ENCODE measurements at regions not wholly inside any gene's neighbourhood (a gene's known extent, or its start where the extent isn't known, plus 50 kb on each side); places are given as distances from the start of the nearest gene placed in this dataset.

DNA sequence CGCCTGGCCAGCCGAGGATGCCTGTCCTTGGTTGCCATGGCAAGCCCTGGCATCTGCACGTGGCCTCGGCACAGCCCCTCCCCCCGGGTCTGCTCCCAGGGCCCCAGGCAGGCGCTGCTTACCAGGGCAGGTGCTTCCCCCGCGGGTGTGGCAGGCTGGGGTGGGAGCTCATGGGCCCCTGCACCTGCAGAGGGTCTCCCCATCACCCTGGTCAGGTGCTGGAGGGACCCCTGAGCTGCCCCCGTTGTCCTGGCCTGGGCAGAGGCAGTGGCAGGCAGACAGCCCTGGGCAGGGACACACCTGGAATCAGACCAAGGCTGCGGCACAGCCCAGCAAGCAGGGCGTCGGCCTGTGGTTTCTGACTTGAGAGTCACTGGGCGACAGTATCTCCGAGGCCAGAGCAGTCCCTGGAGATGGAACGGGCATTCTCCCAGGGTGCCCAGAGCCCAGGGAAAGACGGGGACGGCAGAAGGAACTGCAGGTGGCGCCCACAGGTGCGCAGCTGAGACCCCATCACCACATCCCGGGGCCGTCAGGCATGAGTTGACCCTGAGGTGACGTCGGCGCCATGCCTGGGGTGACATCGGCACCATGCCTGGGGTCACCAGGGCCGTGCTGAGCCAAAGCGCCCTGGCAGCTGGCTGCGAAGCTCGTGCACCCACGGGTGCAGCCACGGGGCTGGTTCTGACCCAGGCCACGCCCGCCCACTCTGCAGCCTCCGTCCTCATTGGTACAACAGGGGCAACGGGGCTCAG, 56.1 kb upstream of the FBRSL1 start:
- Histone ChIP-seq H3K9me3 (no peaks in the 10 kb centered on the region), H3K27me3 (replicated peaks; ENCODE audit: control insufficient read depth, insufficient read depth, low read length) (no peaks in the 10 kb centered on the region), H3K4me1 (peaks cover 26% of the 10 kb centered on the region), H3K4me3 (ENCODE audit: low read depth, low read length) (no peak overlapping the region), H3K36me3 (ENCODE audit: control insufficient read depth, insufficient read depth, low read length) (no peaks in the 10 kb centered on the region)
- TF ChIP-seq, protein P1, sequence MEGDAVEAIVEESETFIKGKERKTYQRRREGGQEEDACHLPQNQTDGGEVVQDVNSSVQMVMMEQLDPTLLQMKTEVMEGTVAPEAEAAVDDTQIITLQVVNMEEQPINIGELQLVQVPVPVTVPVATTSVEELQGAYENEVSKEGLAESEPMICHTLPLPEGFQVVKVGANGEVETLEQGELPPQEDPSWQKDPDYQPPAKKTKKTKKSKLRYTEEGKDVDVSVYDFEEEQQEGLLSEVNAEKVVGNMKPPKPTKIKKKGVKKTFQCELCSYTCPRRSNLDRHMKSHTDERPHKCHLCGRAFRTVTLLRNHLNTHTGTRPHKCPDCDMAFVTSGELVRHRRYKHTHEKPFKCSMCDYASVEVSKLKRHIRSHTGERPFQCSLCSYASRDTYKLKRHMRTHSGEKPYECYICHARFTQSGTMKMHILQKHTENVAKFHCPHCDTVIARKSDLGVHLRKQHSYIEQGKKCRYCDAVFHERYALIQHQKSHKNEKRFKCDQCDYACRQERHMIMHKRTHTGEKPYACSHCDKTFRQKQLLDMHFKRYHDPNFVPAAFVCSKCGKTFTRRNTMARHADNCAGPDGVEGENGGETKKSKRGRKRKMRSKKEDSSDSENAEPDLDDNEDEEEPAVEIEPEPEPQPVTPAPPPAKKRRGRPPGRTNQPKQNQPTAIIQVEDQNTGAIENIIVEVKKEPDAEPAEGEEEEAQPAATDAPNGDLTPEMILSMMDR (IDR thresholded peaks at IDR 0.05; ENCODE audit: insufficient read depth in 1 of 2, low read depth in 1 of 2, low read length in 1 of 2, severe bottlenecking in 1 of 2, unreplicated experiment in 1 of 2), result no peak
- Mint-ChIP-seq H3K27me3 (ENCODE audit: insufficient read depth, unreplicated experiment) (peaks cover 3% of the 10 kb centered on the region), H3K4me1 (ENCODE audit: low read depth, unreplicated experiment) (no peaks in the 10 kb centered on the region), H3K36me3 (ENCODE audit: insufficient read depth, unreplicated experiment) (no peaks in the 10 kb centered on the region), H3K4me3 (ENCODE audit: unreplicated experiment) (no peak overlapping the region), H3K27ac (ENCODE audit: unreplicated experiment) (no peak overlapping the region), H3K9me3 (ENCODE audit: unreplicated experiment) (no peaks in the 10 kb centered on the region)
- no peak for DNase-seq
- no TSS peak for BruUV-seq (replicated peaks)
- intact Hi-C loops (cut with micrococcal nuclease; ENCODE audit: unreplicated experiment), result loop anchor here (5.0 kb wide), 2 partner anchors 58 to 88 kb away; partner anchors contain the start of gene FBRSL1
- ChIA-PET CTCF (no interaction called here), POLR2A (no interaction called here)

DNA sequence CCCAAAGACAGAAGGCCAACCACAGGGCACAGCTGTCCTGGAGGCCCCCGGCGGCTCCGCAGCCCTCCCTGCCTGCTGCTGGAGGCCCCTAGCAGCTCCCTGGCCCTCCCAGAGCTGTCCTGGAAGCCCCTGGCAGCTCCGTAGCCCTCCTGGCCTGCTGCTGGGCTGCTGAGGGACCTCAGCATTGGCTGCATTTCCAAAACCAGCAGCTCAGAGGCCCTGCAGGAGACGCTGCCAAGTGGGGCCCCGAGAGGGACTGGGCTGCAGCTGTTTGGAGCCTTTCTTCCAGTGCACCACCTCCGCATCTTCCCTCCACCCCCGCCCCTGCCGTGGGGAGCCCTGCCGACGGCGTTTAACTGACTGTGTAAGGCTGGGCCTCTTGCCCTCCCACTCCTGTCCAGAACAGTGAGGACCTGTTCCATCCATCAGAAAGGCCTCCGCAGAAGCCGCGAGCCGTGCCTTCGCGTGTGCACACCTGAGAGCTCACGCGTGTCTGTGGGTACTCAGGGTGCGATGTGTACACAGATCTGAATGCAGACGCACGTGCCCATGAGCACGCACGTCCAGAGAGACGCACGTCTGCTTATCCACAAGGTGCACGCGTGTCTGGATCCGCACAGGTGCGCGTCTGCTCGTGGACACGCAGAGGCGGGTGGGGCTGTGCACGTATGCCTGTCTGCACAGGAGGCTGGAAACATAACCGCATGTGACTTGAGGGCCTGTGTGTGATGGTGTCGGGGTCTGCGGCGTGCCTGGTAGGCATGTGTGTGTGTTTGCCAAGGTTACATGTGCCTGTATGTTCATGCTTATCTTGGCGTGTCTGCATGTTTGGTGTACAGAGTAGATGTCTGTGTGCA, 57.0 kb upstream of the FBRSL1 start:
- no peak overlapping the region for H3K4me3 ChIP-seq (ENCODE audit: low read depth, low read length)
- H3K36me3 ChIP-seq (ENCODE audit: control insufficient read depth, insufficient read depth, low read length), result no peaks in the 10 kb centered on the region
- no peaks in the 10 kb centered on the region for H3K9me3 Mint-ChIP-seq (ENCODE audit: unreplicated experiment)
- H3K4me1 Mint-ChIP-seq (ENCODE audit: low read depth, unreplicated experiment), result no peaks in the 10 kb centered on the region
- ChIA-PET CTCF (no interaction called here), POLR2A (no interaction called here)
- no peaks in the 10 kb centered on the region for H3K27me3 ChIP-seq (replicated peaks; ENCODE audit: control insufficient read depth, insufficient read depth, low read length)
- no peak overlapping the region for H3K27ac Mint-ChIP-seq (ENCODE audit: unreplicated experiment)
- peaks cover 3% of the 10 kb centered on the region for H3K27me3 Mint-ChIP-seq (ENCODE audit: insufficient read depth, unreplicated experiment)
- intact Hi-C loops (cut with micrococcal nuclease; ENCODE audit: unreplicated experiment), result loop anchor here (5.0 kb wide), 2 partner anchors 59 to 89 kb away; partner anchors contain the start of gene FBRSL1
- no TSS peak for BruUV-seq (replicated peaks)
- no peak for DNase-seq
- H3K4me1 ChIP-seq, result peaks cover 26% of the 10 kb centered on the region
- H3K36me3 Mint-ChIP-seq (ENCODE audit: insufficient read depth, unreplicated experiment), result no peaks in the 10 kb centered on the region
- no peak overlapping the region for H3K4me3 Mint-ChIP-seq (ENCODE audit: unreplicated experiment)
- TF ChIP-seq, protein P1 (IDR thresholded peaks at IDR 0.05; ENCODE audit: insufficient read depth in 1 of 2, low read depth in 1 of 2, low read length in 1 of 2, severe bottlenecking in 1 of 2, unreplicated experiment in 1 of 2), result no peak
- H3K9me3 ChIP-seq, result no peaks in the 10 kb centered on the region

DNA sequence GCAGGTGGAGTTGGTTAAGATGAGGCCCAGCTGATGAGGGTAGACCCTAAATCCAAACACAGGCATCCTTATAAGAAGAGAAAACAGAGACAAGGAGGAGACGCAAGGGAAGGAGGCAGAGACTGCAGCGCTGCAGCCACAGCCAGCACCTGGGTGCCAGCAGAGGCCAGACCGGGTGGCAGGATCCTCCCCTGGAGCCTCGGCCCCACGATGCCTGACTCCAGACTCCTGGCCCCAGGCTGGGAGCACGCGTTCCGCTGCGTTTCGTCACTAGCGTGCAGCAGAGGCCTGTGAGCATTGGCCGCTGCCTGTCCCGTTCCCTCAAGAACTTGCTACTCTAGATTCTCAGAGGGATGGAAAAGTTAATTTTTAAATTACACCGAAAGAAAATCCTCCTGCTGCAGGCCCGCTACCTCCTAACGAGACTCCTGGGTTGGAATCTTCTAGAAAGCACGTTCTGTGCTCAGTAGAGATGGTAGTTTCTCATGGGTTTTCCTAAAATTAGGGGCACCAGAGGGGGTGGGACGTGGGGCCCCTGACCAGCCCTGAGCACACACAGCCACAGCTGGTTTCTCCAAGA, 57.7 kb upstream of the FBRSL1 start:
- BruUV-seq (replicated peaks), result no TSS peak
- TF ChIP-seq, protein P1 (IDR thresholded peaks at IDR 0.05; ENCODE audit: insufficient read depth in 1 of 2, low read depth in 1 of 2, low read length in 1 of 2, severe bottlenecking in 1 of 2, unreplicated experiment in 1 of 2), result no peak
- Histone ChIP-seq H3K36me3 (ENCODE audit: control insufficient read depth, insufficient read depth, low read length) (no peaks in the 10 kb centered on the region), H3K9me3 (no peaks in the 10 kb centered on the region), H3K27me3 (replicated peaks; ENCODE audit: control insufficient read depth, insufficient read depth, low read length) (no peaks in the 10 kb centered on the region), H3K4me3 (ENCODE audit: low read depth, low read length) (no peak overlapping the region), H3K4me1 (peaks cover 26% of the 10 kb centered on the region)
- Mint-ChIP-seq H3K4me3 (ENCODE audit: unreplicated experiment) (no peak overlapping the region), H3K4me1 (ENCODE audit: low read depth, unreplicated experiment) (no peaks in the 10 kb centered on the region), H3K27ac (ENCODE audit: unreplicated experiment) (no peak overlapping the region), H3K27me3 (ENCODE audit: insufficient read depth, unreplicated experiment) (peaks cover 3% of the 10 kb centered on the region), H3K36me3 (ENCODE audit: insufficient read depth, unreplicated experiment) (no peaks in the 10 kb centered on the region), H3K9me3 (ENCODE audit: unreplicated experiment) (no peaks in the 10 kb centered on the region)
- CTCF ChIA-PET, result no interaction called here
- DNase-seq, result no peak
- intact Hi-C loops (cut with micrococcal nuclease; ENCODE audit: unreplicated experiment), result loop anchor here (5.0 kb wide), 2 partner anchors 60 to 90 kb away; partner anchors contain the start of gene FBRSL1
- POLR2A ChIA-PET, result no interaction called here

Data from Caco-2 (cell line).